ENCODE measurements at regions not wholly inside any gene's neighbourhood (a gene's known extent, or its start where the extent isn't known, plus 50 kb on each side); places are given as distances from the start of the nearest gene placed in this dataset.

- DNase-seq = no peak
Measured at GRCh38 chr4:176843710-176844109, 51.0 kb upstream of the VEGFC start.

- DNase-seq = no peak
Measured at GRCh38 chr4:176844448-176844847, 51.7 kb upstream of the VEGFC start.

GRCh38 chr4:176845636-176846035 is 52.9 kb upstream of the VEGFC start:
- no peak for DNase-seq

- no peak for DNase-seq
Measured at GRCh38 chr4:176849076-176849475, 56.4 kb upstream of the VEGFC start.

- no peak for DNase-seq
Measured at GRCh38 chr4:176850436-176850835, 57.7 kb upstream of the VEGFC start.

GRCh38 chr4:176856421-176856820 is 63.7 kb upstream of the VEGFC start:
- no peak for DNase-seq

- no peak for DNase-seq
Measured at GRCh38 chr4:176858839-176859238, 66.1 kb upstream of the VEGFC start.

GRCh38 chr4:176864238-176864637 is 71.5 kb upstream of the VEGFC start:
- DNase-seq = no peak

- DNase-seq = no peak
Measured at GRCh38 chr4:176868676-176869075, 76.0 kb upstream of the VEGFC start.

GRCh38 chr4:176872461-176872860 is 79.7 kb upstream of the VEGFC start:
- no peak for DNase-seq

- DNase-seq = no peak
Measured at GRCh38 chr4:176874721-176875445, 82.2 kb upstream of the VEGFC start.

- DNase-seq = no peak
Measured at GRCh38 chr4:176875446-176875930, 82.8 kb upstream of the VEGFC start.

GRCh38 chr4:176879380-176880116 is 86.8 kb upstream of the VEGFC start:
- DNase-seq = no peak

GRCh38 chr4:176882206-176882605 is 89.5 kb upstream of the VEGFC start:
- no peak for DNase-seq

GRCh38 chr4:176883108-176883550 is 90.4 kb upstream of the VEGFC start:
- DNase-seq = no peak

GRCh38 chr4:176883681-176884418 is 91.1 kb upstream of the VEGFC start:
- no peak for DNase-seq

GRCh38 chr4:176885224-176885623 is 92.5 kb upstream of the VEGFC start:
- DNase-seq = no peak

GRCh38 chr4:176886135-176886534 is 93.4 kb upstream of the VEGFC start:
- no peak for DNase-seq

- no peak for DNase-seq
Measured at GRCh38 chr4:176889776-176890175, 97.1 kb upstream of the VEGFC start.

GRCh38 chr4:176894498-176894897 is 101.8 kb upstream of the VEGFC start:
- DNase-seq = no peak

GRCh38 chr4:176896211-176896610 is 103.5 kb upstream of the VEGFC start:
- no peak for DNase-seq

- DNase-seq = no peak
Measured at GRCh38 chr4:176897226-176897625, 104.5 kb upstream of the VEGFC start.

GRCh38 chr4:176898791-176899190 is 106.1 kb upstream of the VEGFC start:
- no peak for DNase-seq

All from CD4-positive, alpha-beta T cell treated with Interleukin-4 for 1 hour (primary cell).